ENCODE measurements at regions not wholly inside any gene's neighbourhood (a gene's known extent, or its start where the extent isn't known, plus 50 kb on each side); places are given as distances from the start of the nearest gene placed in this dataset.

DNA sequence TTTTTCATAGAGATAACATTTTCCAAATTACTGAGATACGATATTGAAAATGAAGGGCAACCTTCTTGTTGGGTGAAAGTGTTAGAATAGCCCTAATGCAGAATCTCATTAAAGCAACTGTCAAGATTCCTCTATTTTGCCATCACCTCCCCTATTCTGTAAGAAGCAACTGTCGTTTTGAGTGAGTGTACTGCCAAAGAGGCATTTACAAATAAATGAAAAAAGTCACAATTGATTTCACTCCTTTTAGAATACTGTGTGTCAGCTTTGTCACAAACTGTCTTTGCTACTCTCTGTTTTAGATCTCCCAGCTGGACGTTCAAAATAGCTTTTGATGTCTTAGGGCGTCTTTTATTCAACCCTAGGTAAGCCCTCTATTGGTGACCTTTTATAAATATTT, 322.8 kb upstream of the NAALADL2 start:
- TF ChIP-seq, protein P1, sequence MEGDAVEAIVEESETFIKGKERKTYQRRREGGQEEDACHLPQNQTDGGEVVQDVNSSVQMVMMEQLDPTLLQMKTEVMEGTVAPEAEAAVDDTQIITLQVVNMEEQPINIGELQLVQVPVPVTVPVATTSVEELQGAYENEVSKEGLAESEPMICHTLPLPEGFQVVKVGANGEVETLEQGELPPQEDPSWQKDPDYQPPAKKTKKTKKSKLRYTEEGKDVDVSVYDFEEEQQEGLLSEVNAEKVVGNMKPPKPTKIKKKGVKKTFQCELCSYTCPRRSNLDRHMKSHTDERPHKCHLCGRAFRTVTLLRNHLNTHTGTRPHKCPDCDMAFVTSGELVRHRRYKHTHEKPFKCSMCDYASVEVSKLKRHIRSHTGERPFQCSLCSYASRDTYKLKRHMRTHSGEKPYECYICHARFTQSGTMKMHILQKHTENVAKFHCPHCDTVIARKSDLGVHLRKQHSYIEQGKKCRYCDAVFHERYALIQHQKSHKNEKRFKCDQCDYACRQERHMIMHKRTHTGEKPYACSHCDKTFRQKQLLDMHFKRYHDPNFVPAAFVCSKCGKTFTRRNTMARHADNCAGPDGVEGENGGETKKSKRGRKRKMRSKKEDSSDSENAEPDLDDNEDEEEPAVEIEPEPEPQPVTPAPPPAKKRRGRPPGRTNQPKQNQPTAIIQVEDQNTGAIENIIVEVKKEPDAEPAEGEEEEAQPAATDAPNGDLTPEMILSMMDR (conservative IDR thresholded peaks at IDR 0.05 in 1 of 2, IDR thresholded peaks at IDR 0.05 in 1 of 2; ENCODE audit: low read depth in 1 of 2, low read length in 2 of 2) = no peak
- no peak for TF ChIP-seq EZH2 (IDR thresholded peaks at IDR 0.05; ENCODE audit: low read length, missing control alignments)

All from fibroblast of lung (primary cell).